ENCODE measurements at regions not wholly inside any gene's neighbourhood (a gene's known extent, or its start where the extent isn't known, plus 50 kb on each side); places are given as distances from the start of the nearest gene placed in this dataset.

DNA sequence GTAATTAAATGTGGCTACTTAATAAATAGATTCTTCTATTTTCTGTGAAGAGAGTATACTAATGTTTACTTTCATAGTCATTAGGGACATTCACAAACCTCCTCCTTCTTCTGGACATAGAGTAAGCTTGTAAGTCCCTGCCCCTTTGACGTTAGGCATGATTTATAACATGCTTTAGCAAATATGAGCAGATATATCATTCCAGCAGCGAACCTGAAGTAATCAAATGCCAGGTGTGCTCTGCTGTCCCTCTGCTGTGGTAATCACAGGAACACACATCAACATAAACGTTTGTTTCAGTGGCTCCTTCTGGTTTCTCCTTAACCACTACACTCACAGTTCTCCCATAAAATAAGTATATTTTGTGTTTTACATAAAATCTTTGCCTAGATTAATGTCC is 961.8 kb downstream of the FLRT2 start:
- TF ChIP-seq POLR2AphosphoS5 (IDR thresholded peaks at IDR 0.05), result no peak
- TF ChIP-seq, protein P1, sequence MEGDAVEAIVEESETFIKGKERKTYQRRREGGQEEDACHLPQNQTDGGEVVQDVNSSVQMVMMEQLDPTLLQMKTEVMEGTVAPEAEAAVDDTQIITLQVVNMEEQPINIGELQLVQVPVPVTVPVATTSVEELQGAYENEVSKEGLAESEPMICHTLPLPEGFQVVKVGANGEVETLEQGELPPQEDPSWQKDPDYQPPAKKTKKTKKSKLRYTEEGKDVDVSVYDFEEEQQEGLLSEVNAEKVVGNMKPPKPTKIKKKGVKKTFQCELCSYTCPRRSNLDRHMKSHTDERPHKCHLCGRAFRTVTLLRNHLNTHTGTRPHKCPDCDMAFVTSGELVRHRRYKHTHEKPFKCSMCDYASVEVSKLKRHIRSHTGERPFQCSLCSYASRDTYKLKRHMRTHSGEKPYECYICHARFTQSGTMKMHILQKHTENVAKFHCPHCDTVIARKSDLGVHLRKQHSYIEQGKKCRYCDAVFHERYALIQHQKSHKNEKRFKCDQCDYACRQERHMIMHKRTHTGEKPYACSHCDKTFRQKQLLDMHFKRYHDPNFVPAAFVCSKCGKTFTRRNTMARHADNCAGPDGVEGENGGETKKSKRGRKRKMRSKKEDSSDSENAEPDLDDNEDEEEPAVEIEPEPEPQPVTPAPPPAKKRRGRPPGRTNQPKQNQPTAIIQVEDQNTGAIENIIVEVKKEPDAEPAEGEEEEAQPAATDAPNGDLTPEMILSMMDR (IDR thresholded peaks at IDR 0.05), result no peak
- TF ChIP-seq POLR2A (IDR thresholded peaks at IDR 0.05), result no peak

Data from breast epithelium (tissue), 3 donors.